Gastrocnemius medialis (tissue), 4 donors: ENCODE measurements at regions not wholly inside any gene's neighbourhood (a gene's known extent, or its start where the extent isn't known, plus 50 kb on each side); places are given as distances from the start of the nearest gene placed in this dataset.

Experiments used
- POLR2A ChIP-seq, 2 donors: fragments of 450-650 bp; IDR thresholded peaks; one replicate each; pipeline ENCODE4 v1.6.1; 2017; ENCODE audit warnings: antibody characterized with exemption in 2 of 2, mild to moderate bottlenecking in 2 of 2, moderate library complexity in 2 of 2
- TF ChIP-seq, protein P1 (sequence below), 5 experiments: fragments of 450-650 bp in 3 of 5; fragments of 200-600 bp in 2 of 5; sonication (generic) in 2 of 5; IDR thresholded peaks in 4 of 5; conservative IDR thresholded peaks in 1 of 5; 1 replicate in 4 of 5; 2 replicates in 1 of 5; pipeline ENCODE4 v1.5.1; 2016 to 2019; ENCODE audit warnings: antibody characterized with exemption in 5 of 5, mild to moderate bottlenecking in 3 of 5, moderate library complexity in 3 of 5

DNA sequence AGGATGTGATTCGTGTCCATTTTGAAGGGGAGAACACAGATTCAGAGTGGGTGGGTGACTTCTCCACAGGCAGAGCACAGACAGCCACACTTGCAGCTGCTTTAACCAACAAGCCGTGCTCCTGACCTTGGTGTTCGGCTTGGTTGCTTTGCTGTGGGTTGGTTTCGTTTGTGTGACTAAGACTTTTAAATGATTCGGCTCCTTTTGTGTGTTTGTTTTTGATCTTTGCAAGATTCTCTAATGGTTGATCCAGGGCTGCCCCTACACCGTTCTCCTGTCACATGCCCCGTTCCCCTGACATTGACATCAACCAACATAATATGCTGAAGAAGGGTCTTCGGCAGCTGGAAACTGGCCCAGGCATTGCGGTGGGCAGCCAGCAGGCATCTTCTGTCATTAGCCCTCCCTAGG is 95.9 kb upstream of the MBOAT2 start:
- TF ChIP-seq, protein P1, sequence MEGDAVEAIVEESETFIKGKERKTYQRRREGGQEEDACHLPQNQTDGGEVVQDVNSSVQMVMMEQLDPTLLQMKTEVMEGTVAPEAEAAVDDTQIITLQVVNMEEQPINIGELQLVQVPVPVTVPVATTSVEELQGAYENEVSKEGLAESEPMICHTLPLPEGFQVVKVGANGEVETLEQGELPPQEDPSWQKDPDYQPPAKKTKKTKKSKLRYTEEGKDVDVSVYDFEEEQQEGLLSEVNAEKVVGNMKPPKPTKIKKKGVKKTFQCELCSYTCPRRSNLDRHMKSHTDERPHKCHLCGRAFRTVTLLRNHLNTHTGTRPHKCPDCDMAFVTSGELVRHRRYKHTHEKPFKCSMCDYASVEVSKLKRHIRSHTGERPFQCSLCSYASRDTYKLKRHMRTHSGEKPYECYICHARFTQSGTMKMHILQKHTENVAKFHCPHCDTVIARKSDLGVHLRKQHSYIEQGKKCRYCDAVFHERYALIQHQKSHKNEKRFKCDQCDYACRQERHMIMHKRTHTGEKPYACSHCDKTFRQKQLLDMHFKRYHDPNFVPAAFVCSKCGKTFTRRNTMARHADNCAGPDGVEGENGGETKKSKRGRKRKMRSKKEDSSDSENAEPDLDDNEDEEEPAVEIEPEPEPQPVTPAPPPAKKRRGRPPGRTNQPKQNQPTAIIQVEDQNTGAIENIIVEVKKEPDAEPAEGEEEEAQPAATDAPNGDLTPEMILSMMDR (IDR thresholded peaks at IDR 0.05 in 4 of 5, conservative IDR thresholded peaks at IDR 0.05 in 1 of 5), result no peak
- TF ChIP-seq POLR2A (IDR thresholded peaks at IDR 0.05), result no peak
